Panc1 (cell line): ENCODE measurements at regions not wholly inside any gene's neighbourhood (a gene's known extent, or its start where the extent isn't known, plus 50 kb on each side); places are given as distances from the start of the nearest gene placed in this dataset.

Experiments used
- CTCF ChIP-seq: fragments of 450-650 bp; IDR thresholded peaks from 2 replicates; pipeline ENCODE4 v1.5.1; 2017; ENCODE audit warnings: mild to moderate bottlenecking
- SIN3A ChIP-seq: IDR thresholded peaks from 2 replicates; pipeline ENCODE4 v1.6.1; 2012; ENCODE audit warnings: low read depth, mild to moderate bottlenecking, low read length, moderate library complexity, borderline replicate concordance; ENCODE audit not compliant: insufficient read depth
- TF ChIP-seq, protein P1 (sequence below), 2 experiments: IDR thresholded peaks; 2 replicates each; pipeline ENCODE4 v1.6.1; 2011 to 2012; ENCODE audit warnings: low read depth in 2 of 2, control low read depth in 1 of 2, low read length in 1 of 2, mild to moderate bottlenecking in 1 of 2, moderate library complexity in 1 of 2; ENCODE audit not compliant: insufficient read depth in 1 of 2

DNA sequence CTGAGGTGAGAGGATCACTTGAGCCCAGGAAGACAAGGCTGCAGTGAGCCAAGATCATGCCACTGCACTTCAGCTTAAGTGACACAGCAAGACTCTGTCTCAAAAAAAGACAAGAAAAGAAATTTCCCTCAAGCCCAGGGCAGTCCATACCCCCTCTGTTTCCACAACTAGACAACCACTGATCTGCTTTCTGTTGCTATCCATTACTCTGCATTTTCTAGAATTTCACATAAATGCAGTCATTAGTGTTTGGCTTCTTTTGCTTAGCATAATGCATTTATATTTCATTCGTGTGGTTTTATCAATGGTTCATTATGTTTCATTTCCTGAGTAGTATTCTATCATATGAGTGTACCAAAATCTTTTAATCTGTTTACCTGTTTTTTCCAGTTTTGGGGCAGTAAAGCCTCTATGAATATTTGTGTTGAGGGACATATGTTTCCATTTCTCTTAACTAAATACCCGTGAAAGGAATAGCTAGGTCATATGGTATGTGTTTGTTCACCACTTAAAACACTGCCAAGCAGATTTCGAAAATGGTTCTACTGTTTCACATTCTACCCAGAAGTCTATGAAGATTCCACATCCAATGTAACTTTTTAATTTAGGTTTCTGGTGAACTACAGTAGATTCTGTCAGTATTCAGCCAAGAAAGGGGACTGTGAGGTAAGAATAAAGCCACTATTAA is 271.8 kb downstream of the ZNF608 start:
- TF ChIP-seq CTCF (no peak), SIN3A (no peak)
- TF ChIP-seq, protein P1, sequence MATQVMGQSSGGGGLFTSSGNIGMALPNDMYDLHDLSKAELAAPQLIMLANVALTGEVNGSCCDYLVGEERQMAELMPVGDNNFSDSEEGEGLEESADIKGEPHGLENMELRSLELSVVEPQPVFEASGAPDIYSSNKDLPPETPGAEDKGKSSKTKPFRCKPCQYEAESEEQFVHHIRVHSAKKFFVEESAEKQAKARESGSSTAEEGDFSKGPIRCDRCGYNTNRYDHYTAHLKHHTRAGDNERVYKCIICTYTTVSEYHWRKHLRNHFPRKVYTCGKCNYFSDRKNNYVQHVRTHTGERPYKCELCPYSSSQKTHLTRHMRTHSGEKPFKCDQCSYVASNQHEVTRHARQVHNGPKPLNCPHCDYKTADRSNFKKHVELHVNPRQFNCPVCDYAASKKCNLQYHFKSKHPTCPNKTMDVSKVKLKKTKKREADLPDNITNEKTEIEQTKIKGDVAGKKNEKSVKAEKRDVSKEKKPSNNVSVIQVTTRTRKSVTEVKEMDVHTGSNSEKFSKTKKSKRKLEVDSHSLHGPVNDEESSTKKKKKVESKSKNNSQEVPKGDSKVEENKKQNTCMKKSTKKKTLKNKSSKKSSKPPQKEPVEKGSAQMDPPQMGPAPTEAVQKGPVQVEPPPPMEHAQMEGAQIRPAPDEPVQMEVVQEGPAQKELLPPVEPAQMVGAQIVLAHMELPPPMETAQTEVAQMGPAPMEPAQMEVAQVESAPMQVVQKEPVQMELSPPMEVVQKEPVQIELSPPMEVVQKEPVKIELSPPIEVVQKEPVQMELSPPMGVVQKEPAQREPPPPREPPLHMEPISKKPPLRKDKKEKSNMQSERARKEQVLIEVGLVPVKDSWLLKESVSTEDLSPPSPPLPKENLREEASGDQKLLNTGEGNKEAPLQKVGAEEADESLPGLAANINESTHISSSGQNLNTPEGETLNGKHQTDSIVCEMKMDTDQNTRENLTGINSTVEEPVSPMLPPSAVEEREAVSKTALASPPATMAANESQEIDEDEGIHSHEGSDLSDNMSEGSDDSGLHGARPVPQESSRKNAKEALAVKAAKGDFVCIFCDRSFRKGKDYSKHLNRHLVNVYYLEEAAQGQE (IDR thresholded peaks at IDR 0.05; ENCODE audit: insufficient read depth in 1 of 2, low read depth in 2 of 2, low read length in 1 of 2): no peak
